Osteoblast (primary cell): ENCODE measurements at regions not wholly inside any gene's neighbourhood (a gene's known extent, or its start where the extent isn't known, plus 50 kb on each side); places are given as distances from the start of the nearest gene placed in this dataset.

Experiments used
- DNase-seq: peaks from one replicate; pipeline ENCODE4 v3.0.0; 2011; ENCODE audit warnings: low spot score, mixed read lengths; ENCODE audit not compliant: insufficient read length; ENCODE audit errors: missing footprints
- H2AFZ ChIP-seq: 2 replicates; pipeline ENCODE4 v1.6.0; 2011; ENCODE audit warnings: mild to moderate bottlenecking, low read length
- H3K27ac ChIP-seq: 2 replicates; pipeline ENCODE4 v1.5.1; 2011; ENCODE audit warnings: mild to moderate bottlenecking, low read depth, low read length, moderate library complexity
- H3K27me3 ChIP-seq: 2 replicates; pipeline ENCODE4 v1.6.0; 2012; ENCODE audit warnings: mild to moderate bottlenecking, control low read depth, inconsistent platforms, low read length, moderate library complexity; ENCODE audit not compliant: insufficient read depth
- H3K36me3 ChIP-seq: 2 replicates; pipeline ENCODE4 v1.5.1; 2011; ENCODE audit warnings: mild to moderate bottlenecking, low read length, control low read depth, moderate library complexity; ENCODE audit not compliant: insufficient read depth
- H3K4me1 ChIP-seq: 2 replicates; pipeline ENCODE4 v1.5.1; 2011; ENCODE audit warnings: mild to moderate bottlenecking, low read length, control low read depth, moderate library complexity; ENCODE audit not compliant: insufficient read depth
- H3K4me2 ChIP-seq: 2 replicates; pipeline ENCODE4 v1.6.0; 2011; ENCODE audit warnings: mild to moderate bottlenecking, low read length; ENCODE audit not compliant: insufficient read depth
- H3K4me3 ChIP-seq: fragments of 200-600 bp; sonication (generic); 3 replicates; pipeline ENCODE4 v1.5.1; 2012; ENCODE audit warnings: mild to moderate bottlenecking, low read length, inconsistent platforms; ENCODE audit not compliant: insufficient read depth
- H3K79me2 ChIP-seq: 2 replicates; pipeline ENCODE4 v1.6.0; 2012; ENCODE audit warnings: mild to moderate bottlenecking, low read length, control low read depth, inconsistent platforms; ENCODE audit not compliant: insufficient read depth
- H3K9me3 ChIP-seq: 2 replicates; pipeline ENCODE4 v1.5.1; 2011; ENCODE audit warnings: low read depth, low read length, control low read depth
- H4K20me1 ChIP-seq: 2 replicates; pipeline ENCODE4 v1.6.0; 2012; ENCODE audit warnings: mild to moderate bottlenecking, low read length, control low read depth; ENCODE audit not compliant: insufficient read depth
- TF ChIP-seq, protein P1 (sequence below): IDR thresholded peaks from 2 replicates; pipeline ENCODE4 v1.5.1; 2011; ENCODE audit warnings: mild to moderate bottlenecking, low read depth, low read length, moderate library complexity; ENCODE audit errors: extremely low read depth

DNA sequence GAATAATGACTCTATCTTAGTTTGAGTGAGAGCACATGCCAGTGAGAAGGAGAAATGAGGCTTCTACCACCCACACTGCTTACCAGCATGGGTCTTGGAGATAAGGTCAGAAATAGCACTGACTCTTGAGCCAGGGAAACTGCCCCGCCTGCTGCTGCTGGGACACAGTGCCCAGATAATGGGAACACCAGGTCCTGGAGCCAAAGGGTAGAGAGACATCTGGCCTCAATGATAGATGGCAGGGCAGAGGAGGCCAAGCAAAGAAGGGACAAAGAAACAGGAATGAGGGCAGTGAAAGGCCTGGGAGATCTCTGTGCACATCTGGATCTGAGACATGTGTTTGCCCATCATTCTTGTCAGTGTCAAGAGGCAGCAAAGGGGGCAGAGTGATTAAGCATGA is 97.4 kb downstream of the MIS18A start:
- Histone ChIP-seq H3K4me1 (no peaks in the 10 kb centered on the region), H4K20me1 (no peaks in the 10 kb centered on the region), H3K4me3 (no peak overlapping the region), H2AFZ (no peak overlapping the region), H3K9me3 (no peaks in the 10 kb centered on the region), H3K27me3 (no peaks in the 10 kb centered on the region), H3K36me3 (no peaks in the 10 kb centered on the region), H3K4me2 (no peak overlapping the region), H3K79me2 (no peaks in the 10 kb centered on the region), H3K27ac (no peak overlapping the region)
- no peak for DNase-seq
- TF ChIP-seq, protein P1, sequence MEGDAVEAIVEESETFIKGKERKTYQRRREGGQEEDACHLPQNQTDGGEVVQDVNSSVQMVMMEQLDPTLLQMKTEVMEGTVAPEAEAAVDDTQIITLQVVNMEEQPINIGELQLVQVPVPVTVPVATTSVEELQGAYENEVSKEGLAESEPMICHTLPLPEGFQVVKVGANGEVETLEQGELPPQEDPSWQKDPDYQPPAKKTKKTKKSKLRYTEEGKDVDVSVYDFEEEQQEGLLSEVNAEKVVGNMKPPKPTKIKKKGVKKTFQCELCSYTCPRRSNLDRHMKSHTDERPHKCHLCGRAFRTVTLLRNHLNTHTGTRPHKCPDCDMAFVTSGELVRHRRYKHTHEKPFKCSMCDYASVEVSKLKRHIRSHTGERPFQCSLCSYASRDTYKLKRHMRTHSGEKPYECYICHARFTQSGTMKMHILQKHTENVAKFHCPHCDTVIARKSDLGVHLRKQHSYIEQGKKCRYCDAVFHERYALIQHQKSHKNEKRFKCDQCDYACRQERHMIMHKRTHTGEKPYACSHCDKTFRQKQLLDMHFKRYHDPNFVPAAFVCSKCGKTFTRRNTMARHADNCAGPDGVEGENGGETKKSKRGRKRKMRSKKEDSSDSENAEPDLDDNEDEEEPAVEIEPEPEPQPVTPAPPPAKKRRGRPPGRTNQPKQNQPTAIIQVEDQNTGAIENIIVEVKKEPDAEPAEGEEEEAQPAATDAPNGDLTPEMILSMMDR, result no peak

DNA sequence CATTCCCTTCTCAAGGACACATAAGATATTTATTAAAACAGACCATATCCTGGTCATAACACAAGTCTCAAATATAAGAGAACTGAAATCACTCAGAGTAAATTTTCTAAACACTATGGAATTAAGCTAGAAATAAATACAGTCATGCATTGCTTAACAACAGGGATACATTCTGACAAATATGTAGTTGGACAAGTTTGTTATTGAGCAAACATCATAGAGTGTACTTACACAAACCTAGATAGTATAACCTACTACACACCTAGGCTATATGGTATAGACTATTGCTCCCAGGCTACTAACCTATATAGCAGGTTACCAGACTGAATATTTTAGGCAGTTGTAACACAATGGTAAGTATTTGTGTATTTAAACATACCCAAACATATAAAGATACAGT is 104.0 kb downstream of the MIS18A start:
- no peaks in the 10 kb centered on the region for H3K27me3 ChIP-seq
- no peak for DNase-seq
- no peaks in the 10 kb centered on the region for H3K79me2 ChIP-seq
- H3K4me2 ChIP-seq, result no peak overlapping the region
- H4K20me1 ChIP-seq, result no peaks in the 10 kb centered on the region
- no peaks in the 10 kb centered on the region for H3K36me3 ChIP-seq
- no peaks in the 10 kb centered on the region for H3K4me1 ChIP-seq
- no peaks in the 10 kb centered on the region for H3K9me3 ChIP-seq
- TF ChIP-seq, protein P1, result no peak
- H3K4me3 ChIP-seq, result no peak overlapping the region
- H2AFZ ChIP-seq, result no peak overlapping the region
- H3K27ac ChIP-seq, result no peak overlapping the region

GRCh38 chr21:32173121-32173724 is 105.6 kb downstream of the MIS18A start:
- H3K36me3 ChIP-seq, result no peaks in the 10 kb centered on the region
- DNase-seq, result no peak
- no peaks in the 10 kb centered on the region for H3K9me3 ChIP-seq
- no peaks in the 10 kb centered on the region for H4K20me1 ChIP-seq
- H2AFZ ChIP-seq, result no peak overlapping the region
- no peak overlapping the region for H3K4me3 ChIP-seq
- no peaks in the 10 kb centered on the region for H3K4me1 ChIP-seq
- no peaks in the 10 kb centered on the region for H3K27me3 ChIP-seq
- TF ChIP-seq, protein P1, result no peak
- no peak overlapping the region for H3K4me2 ChIP-seq
- no peaks in the 10 kb centered on the region for H3K79me2 ChIP-seq
- no peak overlapping the region for H3K27ac ChIP-seq

- Histone ChIP-seq H2AFZ (no peak overlapping the region), H3K79me2 (no peaks in the 10 kb centered on the region), H3K27me3 (no peaks in the 10 kb centered on the region), H3K4me3 (no peak overlapping the region), H3K4me1 (no peaks in the 10 kb centered on the region), H3K27ac (no peak overlapping the region), H3K9me3 (no peaks in the 10 kb centered on the region), H3K4me2 (no peak overlapping the region), H4K20me1 (no peaks in the 10 kb centered on the region), H3K36me3 (no peaks in the 10 kb centered on the region)
- TF ChIP-seq, protein P1, result no peak
- DNase-seq, result no peak
These were observed 106.7 kb downstream of the MIS18A start for GRCh38 chr21:32172106-32172505.
